ENCODE measurements at regions not wholly inside any gene's neighbourhood (a gene's known extent, or its start where the extent isn't known, plus 50 kb on each side); places are given as distances from the start of the nearest gene placed in this dataset.

- TF ChIP-seq ELK3 (CRISPR knock-in tag; IDR thresholded peaks at IDR 0.05) (no peak), FOXK1 (CRISPR knock-in tag; IDR thresholded peaks at IDR 0.05; ENCODE audit: borderline replicate concordance) (no peak), CXXC5 (CRISPR knock-in tag; IDR thresholded peaks at IDR 0.05) (peak; percentile 88), FUS (optimal IDR thresholded peaks at IDR 0.05; ENCODE audit: low read depth, low read length) (no peak), TCFL5 (CRISPR knock-in tag; conservative IDR thresholded peaks at IDR 0.05) (no peak), FOXA1 (IDR thresholded peaks at IDR 0.05; ENCODE audit: borderline replicate concordance) (no peak), ILF3 (IDR thresholded peaks at IDR 0.05; ENCODE audit: borderline replicate concordance) (no peak), DMBX1 (CRISPR knock-in tag; IDR thresholded peaks at IDR 0.05; ENCODE audit: borderline replicate concordance) (no peak; the same call in 1 of the 2 replicates), KDM2B (CRISPR knock-in tag; IDR thresholded peaks at IDR 0.05) (no peak), SETDB1 (IDR thresholded peaks at IDR 0.05; ENCODE audit: low read length) (no peak), ZKSCAN1 (IDR thresholded peaks at IDR 0.05; ENCODE audit: low read depth, low read length) (no peak), ZEB2 (IDR thresholded peaks at IDR 0.05) (no peak), ELF2 (CRISPR knock-in tag; IDR thresholded peaks at IDR 0.05) (no peak), ATF3 (IDR thresholded peaks at IDR 0.05) (no peak), ATF3 (CRISPR knock-in tag; conservative IDR thresholded peaks at IDR 0.05) (no peak), AFF1 (IDR thresholded peaks at IDR 0.05; ENCODE audit: low read depth in 1 of 2, partially characterized antibody in 2 of 2) (peak in 1 of 2 experiments; percentile 44), RBM14 (IDR thresholded peaks at IDR 0.05; ENCODE audit: borderline replicate concordance, insufficient read depth, low read depth, low read length) (no peak), ELF1 (tag; IDR thresholded peaks at IDR 0.05) (no peak), ZNF586 (CRISPR knock-in tag; conservative IDR thresholded peaks at IDR 0.05) (no peak), SREBF1 (IDR thresholded peaks at IDR 0.05; ENCODE audit: borderline replicate concordance, low read depth, low read length) (no peak), ZNF280A (IDR thresholded peaks at IDR 0.05; ENCODE audit: low read depth, partially characterized antibody) (no peak)
Observed at GRCh38 chr11:64500176-64501013, 55.3 kb upstream of the SLC22A11 start (continued).

Data from K562 (cell line).